T-helper 22 cell (primary cell): ENCODE measurements at regions not wholly inside any gene's neighbourhood (a gene's known extent, or its start where the extent isn't known, plus 50 kb on each side); places are given as distances from the start of the nearest gene placed in this dataset.

Experiments used
- DNase-seq: peaks from one replicate; pipeline ENCODE4 v3.0.0-alpha.2; 2020; ENCODE audit warnings: low read depth

DNA sequence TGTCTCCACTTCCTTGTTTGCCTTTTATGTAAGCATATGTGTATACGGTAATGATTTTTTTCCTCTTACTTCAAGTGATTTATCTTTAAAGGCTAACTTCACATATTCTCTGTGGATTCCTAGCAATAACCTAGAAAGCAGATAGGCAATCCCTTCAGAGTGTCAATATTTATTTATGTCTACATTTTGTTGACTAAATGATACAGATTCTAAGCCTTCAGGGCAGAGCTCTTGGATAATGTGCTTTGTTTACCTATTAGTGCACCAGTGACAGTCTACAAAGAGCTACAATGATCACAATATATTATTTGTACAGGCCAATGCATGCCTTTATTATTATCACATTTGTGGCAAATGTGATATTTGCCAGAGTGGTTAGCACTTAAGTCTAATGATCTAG lies 406.2 kb downstream of the EFNB2 start:
- no peak for DNase-seq

DNA sequence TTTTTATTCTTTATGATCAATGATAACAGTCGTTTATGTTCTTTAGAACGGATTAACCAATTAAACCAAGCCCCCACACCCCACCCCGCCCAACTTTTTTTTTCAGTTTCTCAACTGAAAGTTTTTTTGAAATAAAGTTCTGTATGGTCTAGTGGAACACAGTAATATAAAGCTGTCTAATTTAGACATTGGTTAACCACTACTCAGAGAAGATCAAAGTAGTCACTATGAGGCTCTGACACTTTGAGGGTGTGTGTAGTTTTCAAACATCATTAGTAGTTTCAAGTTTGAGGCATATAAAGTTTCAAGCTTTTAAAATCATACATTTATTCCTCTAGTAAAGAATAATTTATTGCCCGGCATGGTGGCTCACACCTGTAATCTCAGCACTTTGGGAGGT lies 413.2 kb downstream of the EFNB2 start:
- DNase-seq, result no peak

DNA sequence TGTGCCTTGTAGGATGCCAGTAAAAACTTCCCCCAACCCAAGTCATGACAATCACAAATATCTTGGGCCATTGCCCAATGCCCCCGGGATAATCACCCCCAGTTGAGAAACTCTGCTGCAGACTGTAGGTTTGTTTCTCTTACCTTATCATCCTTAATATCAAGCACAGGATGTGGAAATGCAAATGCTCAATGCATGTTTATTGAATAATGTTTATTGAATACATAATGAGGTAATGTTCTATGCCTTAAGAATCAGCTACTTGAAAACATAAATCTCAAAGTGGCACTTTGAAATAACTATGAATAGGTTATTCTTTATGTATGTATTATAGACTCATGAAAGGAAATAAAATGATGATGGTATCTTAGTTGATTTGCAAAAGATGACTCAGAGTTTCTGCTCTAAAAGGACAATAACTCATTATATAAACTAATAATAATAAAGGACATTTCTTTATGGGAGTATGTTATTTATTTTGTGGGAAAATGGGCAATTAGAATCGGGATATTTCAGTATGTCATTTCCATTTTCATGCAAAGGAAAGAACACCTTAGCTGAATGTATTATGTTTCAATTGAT lies 414.2 kb downstream of the EFNB2 start:
- DNase-seq, result no peak

DNA sequence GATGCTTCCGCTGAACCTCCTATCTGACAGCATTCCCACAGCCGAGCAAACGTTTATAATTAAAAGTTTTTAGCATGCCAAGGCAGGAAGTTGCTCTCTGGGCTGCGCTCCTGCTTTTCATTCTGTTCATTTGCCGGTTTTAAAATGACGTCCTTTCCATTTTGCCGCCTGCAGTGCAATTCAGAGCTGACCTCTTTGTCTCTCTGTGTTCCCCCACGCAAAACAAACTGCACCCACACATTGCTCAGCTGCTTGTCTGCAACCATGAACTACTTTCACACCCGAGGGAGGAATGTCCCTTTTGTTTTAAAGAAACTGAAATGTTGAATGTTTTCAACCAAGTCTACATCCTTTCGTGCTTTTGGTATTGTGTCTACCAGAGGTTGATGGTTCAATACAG lies 416.5 kb downstream of the EFNB2 start:
- DNase-seq, result no peak

DNA sequence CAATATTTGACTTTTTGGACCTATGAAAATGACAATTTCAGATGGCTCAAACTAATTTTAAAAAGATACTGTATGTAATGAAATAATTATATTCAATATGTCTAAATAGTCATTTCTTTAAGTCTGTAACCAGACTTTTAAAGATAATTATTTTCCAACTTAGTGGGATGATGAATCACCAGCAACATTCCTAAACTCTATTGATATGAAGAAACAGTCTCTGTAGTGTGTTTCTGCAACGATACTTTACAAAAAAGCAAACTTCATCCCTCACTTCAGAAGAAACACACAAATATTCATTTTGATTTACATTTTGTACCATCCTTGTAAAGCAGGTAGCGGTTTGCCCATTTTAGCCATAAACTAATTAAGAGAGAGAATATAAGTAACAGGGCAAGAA lies 417.4 kb downstream of the EFNB2 start:
- DNase-seq, result no peak

DNA sequence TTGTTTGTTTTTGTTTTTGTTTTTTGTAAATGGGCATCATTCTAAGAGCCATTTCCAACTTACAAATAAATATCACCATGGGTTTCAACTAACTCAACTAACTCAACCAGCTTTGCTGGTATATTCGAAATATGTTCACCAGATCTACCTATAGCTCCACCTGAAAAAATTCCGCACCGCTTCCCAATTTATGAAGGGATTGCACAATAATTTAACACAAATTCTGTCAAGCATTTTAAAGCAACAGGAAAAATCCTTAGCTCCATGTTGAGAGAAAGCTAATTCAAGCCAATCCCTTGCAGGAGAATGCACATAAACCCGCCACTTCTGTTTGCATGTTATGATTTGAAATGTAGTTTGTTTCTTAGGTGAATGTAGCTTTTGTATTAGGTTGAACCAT lies 417.8 kb downstream of the EFNB2 start:
- DNase-seq, result no peak

DNA sequence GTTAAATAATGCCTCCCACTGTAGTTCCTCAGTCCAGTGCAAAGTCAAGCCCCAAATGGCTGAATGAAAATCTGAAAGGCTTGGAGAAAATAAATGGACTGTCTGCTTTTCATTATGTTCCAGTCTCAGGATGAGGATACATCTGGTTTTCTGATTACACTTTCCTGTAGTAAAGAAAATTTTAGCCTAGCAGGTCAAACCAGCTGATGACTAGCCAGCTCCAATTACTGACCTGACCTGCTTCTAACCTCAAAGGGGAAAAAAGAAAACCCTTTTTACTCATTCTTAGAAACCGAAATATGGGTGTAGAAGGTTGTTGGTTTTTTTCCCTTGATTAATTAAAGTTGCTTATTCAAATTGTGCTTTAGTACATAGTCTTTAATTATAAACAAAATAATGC lies 418.4 kb downstream of the EFNB2 start:
- no peak for DNase-seq

DNA sequence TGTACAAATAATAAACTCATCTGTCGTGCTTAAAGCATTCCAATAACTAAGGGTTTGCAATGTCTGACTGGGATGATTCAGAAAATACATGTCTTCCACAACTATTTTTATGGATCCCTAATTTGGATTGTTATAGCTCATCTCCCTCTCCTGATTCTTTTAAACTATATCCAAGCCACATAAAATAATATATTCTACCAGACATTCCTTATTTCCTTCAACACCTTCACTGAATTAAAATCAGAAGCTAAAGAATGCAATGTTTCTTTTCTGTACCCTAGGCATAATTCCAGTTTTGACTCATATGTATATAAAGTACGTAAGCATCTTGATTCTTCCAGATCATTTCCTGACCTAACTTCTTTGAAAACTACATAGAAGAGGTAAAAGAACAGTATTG lies 420.4 kb downstream of the EFNB2 start:
- no peak for DNase-seq

DNA sequence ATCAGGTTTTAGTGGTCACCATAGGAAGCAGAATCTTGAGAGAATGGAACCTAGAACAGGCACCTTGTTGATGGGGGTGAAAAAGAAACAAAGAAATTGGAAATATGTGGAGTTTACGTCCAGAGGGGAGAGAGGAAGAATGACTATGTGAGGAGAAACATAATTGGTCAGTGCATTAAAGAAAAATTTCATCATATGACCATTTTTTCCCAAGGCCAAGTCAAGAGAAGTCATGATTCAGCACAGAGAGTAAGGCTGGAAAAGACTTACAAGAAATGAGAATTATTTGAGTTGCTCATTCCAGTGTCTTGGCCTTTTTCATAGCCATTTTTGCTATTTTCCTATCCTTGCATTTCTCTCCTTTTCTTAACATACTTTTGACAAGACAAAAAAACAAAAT lies 421.7 kb downstream of the EFNB2 start:
- DNase-seq, result no peak

DNA sequence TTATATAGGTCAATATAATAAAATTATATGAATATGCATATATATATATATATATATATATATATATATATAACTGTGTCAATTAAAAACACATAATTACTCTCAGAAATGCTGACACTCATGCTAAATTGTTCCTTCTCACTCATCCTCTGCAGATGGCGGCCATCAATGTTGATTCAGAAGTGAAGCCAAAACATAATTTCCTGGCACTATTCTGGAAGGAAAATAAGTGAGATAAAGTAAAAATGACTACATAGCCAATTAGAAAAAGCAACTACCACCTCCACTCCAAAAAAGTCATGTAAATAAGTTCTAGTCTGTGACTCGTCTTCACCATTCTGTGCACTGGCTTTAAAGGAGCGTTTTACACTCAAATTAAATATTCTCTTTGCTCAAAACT lies 423.3 kb downstream of the EFNB2 start:
- DNase-seq, result no peak

DNA sequence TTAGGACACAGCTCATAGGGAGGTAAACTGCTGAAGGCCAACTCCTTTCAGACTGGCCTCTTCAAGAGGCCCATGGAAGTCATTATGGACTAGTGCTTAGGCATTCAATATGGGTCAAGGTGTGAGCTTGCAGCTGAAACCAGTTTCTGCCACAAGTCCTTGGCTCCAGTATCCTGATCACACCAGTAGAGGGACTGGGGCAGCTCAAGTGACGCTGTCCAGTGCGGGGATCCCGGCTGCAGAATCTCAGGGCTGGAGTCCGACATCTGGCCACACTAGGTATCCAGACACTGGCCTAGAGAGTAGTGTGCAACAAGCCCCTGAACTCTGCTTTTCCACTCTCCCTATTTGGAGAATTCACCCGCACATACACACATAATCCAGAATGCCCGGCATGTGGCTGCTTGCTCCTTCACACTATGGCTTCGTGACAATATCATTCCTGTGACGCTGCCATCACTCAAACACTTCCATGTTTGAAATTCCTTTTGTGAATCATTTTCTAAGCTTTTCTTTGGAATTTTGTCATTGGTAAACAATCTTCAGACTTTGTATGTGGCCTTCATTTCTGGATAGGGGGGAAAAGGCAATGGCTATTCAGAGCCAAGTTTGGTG lies 425.1 kb downstream of the EFNB2 start:
- DNase-seq, result no peak

DNA sequence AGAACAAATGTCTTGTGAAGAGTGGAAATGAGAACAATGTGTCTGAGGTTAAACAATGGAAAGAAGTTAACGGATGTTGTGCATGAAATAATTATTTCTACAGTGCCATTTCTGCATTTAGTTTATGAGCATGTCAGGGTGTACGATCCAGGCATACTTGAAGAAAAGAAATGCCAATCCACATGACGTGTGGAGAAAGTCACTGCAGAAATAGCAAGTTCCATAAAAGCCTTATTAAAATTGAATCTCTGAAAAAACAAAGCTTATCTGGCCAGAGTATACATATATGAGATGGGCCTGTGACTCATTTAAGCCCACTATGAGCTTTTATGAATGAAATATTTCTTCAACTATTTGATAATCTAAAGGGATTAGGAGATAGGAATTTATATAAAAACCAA lies 426.1 kb downstream of the EFNB2 start:
- no peak for DNase-seq

DNA sequence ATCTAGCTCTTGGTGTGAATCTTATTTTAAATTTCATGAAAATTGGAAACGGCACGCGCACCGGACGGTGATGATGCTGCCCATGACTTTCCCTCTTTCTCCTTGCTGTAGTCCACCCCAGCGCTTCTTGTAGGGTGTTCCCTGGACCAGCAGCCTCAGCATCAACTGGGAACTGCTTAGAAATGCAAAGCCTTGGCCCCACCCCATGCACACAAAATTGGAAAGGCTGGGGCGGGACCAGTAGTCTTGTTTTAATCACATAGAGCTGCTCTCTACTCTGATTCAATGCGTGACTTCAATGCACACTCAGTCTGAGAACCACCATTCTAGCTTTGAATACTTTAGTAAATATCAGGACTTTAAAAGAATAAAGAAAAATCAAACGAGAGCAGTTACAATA lies 427.1 kb downstream of the EFNB2 start:
- no peak for DNase-seq

DNA sequence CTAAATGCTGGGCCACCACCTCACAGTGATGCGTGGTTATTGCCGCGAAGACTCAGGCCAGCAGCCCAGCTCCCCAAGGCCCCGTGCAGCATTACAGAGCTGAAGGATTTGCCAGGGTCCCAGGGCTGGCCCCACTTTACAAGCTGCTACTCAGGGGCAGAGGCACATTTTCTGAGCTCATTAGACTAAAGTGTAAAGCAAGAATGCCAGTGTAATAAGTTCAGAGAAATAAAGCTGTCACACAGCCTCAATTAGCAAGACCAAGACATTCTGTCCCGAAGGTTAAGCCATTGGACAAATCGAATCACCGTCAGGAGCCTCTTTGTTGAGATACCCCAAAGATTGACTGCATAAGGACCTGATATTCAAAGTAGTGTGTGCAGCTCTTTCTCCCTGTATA lies 428.4 kb downstream of the EFNB2 start:
- DNase-seq, result no peak

DNA sequence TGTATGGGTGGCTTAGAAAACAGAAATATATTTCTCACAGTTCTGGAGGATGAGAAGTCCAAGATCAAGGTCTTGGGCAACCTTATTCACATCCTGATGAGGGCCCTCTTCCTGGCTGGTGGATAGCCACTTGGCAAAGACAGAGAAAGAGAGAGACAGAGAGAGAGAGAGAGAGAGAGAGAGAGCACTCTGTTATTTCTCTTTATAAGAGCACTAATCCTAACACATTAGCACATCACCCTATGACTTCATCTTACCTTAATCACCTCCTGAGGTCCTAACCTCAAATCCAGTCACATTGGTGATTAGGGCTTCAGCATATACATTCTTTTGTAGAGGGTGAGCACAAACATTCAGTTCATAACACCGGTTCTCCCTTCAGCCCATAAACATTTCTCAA lies 430.3 kb downstream of the EFNB2 start:
- DNase-seq, result no peak

DNA sequence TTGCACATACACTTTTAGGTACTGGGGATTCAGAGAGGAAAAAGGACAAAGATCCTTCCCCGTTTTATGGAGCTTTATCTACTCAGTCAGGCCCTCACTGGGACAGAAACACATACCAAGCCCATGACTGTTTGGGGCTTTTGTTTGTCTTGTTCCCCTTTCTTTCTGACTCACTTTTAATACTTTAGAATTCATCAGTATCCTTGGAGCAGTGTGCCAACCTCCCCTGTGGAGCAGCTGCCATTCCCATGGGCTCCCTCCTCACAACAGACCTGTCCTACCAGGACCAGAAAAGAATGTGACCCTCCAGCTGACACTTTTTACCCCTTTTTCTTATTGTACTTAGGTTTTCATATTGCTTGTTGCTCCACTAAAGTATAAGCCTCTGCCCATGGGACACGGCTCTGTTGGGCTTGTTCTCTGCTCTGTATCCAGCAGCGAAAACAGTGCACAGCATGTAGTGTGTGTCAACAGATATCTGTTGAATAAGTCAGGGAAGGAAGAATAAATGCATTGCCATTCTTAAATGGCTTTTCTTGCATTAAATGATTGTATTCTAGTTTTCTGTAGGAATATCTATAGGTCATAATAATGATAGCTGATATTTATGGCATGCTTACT lies 431.1 kb downstream of the EFNB2 start:
- no peak for DNase-seq

DNA sequence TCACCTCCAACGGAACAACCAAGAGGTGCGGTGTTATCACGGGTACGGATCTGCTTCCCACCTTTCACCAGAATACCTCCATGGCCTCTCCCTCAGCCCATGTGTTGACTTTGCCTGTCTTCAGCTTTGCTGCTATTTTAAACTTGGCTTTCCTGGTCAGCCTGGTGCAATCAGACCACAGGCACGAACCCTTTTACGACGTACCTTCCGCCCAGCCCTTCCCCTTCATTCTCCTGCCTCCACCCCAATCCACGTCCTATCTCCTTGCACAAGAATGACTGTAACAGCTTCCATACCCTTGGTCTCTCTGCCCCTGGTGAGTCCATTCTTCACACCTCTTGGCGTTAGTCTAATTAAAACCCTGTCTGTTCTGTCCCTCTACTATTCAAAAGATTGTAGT lies 431.7 kb downstream of the EFNB2 start:
- DNase-seq, result no peak

DNA sequence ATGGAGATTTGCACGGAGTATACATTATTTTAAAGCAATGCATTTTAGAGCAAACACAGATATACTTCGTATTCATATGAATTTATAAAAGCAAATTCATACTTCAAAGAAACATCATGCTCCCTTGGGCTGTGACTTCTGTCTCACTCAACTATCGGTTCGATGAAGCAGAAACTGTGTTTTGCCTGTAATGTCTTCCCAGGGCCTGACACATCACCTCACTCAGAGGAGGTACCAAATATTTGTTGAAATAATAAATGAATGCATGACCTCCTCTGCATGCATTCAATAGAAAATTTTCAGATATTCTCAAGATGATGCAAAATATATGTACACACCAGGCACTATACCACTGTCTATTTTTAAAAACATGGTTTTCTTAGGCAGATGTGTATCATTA lies 432.7 kb downstream of the EFNB2 start:
- DNase-seq, result no peak

DNA sequence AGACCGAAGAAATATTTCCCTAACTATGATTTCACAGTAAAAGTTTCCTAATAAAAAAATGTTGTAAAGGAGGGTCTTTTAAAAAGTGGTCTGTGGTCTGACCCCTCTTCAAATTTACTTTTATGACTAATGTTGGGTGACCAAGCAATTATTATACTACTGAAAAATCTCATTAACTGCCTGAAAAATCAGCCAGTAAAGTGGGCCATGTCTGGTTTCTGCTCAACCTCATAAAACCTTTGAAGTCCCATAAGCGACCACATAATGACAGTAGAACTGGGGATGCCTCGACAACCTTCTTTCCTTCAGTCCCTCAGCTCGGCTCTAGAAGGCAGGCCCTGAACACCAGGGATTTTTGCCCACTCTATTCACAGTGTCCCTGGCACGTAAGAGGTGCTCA lies 434.3 kb downstream of the EFNB2 start:
- DNase-seq, result no peak

DNA sequence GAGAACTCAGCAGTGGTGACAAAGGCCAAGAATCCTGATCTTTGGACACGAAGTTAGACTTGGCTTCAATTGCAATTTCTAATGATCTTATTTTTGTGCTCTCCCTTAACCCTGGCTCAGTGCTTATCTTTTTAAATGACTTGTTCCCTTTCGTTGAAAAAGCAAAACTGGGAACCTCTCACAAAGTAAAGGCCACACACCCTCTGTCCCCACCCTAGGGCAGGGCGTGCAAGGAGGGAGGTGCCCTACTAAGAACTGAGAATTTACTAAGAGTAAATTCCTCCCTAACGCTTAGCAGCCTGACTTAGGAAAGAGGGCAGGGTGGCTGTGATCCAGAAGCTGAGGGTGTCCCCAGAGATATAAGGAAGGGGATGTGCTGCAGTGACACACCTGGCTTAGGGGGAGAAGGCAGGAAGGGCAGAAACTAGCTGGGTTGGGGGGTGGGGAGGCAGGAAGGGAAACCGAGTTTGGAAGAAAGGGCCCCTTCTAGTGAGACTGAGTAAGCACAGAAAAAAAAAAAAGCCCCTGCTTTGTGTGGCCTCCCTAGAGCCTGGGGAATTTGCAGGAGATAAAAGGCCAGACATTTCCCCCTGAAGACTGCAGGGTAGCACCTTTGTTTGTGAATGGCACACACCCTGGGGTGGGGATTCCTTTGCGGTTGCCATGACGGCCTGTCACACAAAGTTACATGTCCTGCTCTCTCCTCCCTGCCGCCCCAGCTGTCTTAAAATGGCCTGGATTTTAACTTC lies 435.1 kb downstream of the EFNB2 start:
- DNase-seq, result no peak

DNA sequence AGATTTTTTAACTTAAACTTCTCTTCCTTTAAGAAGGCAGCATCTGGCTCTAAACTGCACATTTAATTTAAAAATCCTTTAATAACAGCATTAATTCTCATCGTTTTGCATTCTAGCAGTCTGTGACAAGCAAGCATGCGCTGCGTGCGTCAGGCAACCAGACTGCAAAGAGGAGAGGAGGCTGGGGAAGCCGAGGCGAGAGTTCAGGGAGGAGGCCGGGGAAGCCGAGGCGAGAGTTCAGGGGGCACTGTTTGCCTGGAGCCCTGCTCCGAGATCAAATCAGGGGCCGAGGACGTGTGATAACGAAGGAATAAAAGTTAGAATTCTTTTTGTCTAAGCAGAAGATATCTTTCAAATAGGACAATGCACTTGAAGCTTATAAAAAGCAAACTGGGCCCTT lies 435.7 kb downstream of the EFNB2 start:
- no peak for DNase-seq

DNA sequence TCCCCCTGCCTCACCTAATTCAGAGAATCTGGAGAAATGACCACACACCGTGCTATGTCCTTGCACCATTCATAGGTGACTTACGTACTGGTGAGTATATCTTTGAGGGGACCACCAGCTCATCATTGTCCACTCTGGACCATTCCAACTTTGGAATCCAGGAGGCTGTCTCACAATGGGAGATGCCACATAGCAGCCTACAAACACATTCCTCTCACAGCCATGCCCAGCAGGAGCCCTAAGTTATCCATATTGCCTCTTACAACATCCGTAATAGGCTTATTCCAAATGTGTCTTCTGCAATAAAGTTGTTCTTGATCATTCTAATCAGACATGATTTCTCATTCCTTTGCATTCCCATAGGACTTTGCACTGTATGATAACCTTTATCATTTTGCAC lies 436.7 kb downstream of the EFNB2 start:
- DNase-seq, result no peak

DNA sequence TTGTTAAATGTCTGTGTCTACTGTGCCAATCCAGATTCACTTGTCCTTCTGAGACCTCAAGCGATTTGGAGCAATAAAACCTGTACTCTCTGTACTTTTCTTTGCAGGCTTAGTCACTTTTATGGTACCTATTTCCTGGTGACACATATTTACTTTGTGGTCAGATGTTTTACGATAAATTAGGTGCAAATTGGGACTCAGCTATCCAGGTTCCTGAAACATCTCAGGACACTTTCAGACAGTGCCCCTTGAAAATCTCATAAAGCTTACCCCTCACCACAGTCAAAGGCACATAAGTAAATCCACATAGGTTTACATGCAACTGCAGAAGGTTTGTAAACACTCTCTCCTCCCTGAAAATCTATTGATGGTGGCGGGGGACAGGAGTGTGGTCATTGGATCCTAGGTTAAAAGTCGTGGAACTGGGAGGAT lies 438.8 kb downstream of the EFNB2 start:
- DNase-seq, result no peak
